Uterus (tissue), 3 donors: ENCODE measurements at regions not wholly inside any gene's neighbourhood (a gene's known extent, or its start where the extent isn't known, plus 50 kb on each side); places are given as distances from the start of the nearest gene placed in this dataset.
A peak's percentile ranks its signal among the peaks of the same experiment; 100 is the strongest.

Experiments used
- DNase-seq, 2 donors: peaks; one replicate each; pipeline ENCODE4 v3.0.0-alpha.2; 2019 to 2020
- H3K27ac ChIP-seq, 2 donors: fragments of 200-600 bp; sonication (generic); 1 replicate in 1 of 2; 2 replicates in 1 of 2; pipeline ENCODE4 v1.5.1; 2016 to 2018
- H3K27me3 ChIP-seq, 2 donors: fragments of 200-600 bp; sonication (generic); one replicate each; pipeline ENCODE4 v1.5.1; 2018 to 2019; ENCODE audit warnings: control low read depth in 1 of 2
- H3K36me3 ChIP-seq, 2 donors: fragments of 200-600 bp; sonication (generic); one replicate each; pipeline ENCODE4 v1.5.1; 2019; ENCODE audit warnings: control low read depth in 1 of 2
- H3K4me1 ChIP-seq, 2 donors: fragments of 200-600 bp; sonication (generic); one replicate each; pipeline ENCODE4 v1.5.1; 2018 to 2019; ENCODE audit warnings: control low read depth in 1 of 2
- H3K4me3 ChIP-seq, 2 donors: fragments of 200-600 bp; sonication (generic); 1 replicate in 1 of 2; 2 replicates in 1 of 2; pipeline ENCODE4 v1.5.1; 2018 to 2019; ENCODE audit warnings: mild to moderate bottlenecking in 1 of 2
- H3K9me3 ChIP-seq, 2 donors: fragments of 200-600 bp; sonication (generic); one replicate each; pipeline ENCODE4 v1.5.1; 2019; ENCODE audit warnings: control low read depth in 1 of 2
- POLR2A ChIP-seq, 2 donors: fragments of 450-650 bp; IDR thresholded peaks; one replicate each; pipeline ENCODE4 v1.6.1; 2016; ENCODE audit warnings: antibody characterized with exemption in 2 of 2, mild to moderate bottlenecking in 1 of 2, moderate library complexity in 1 of 2
- intact Hi-C: fragments of 100-400 bp; cut with DNase I; formaldehyde crosslinking; loops from one replicate; pipeline ENCODE4 v1.15.1; 2023; ENCODE audit warnings: low total_unique reads
- TF ChIP-seq, protein P1 (sequence below), 4 experiments: fragments of 200-600 bp in 2 of 4; fragments of 450-650 bp in 2 of 4; sonication (generic) in 2 of 4; IDR thresholded peaks; one replicate each; pipeline ENCODE4 v1.5.1; 2016 to 2019; ENCODE audit warnings: antibody characterized with exemption in 4 of 4, mild to moderate bottlenecking in 2 of 4, moderate library complexity in 1 of 4
- donor health status: DM: yes; HTN: yes; CAD: no.

GRCh38 chr17:55635253-55635914, 87.3 kb downstream of the TMEM100 start:
- H3K9me3 ChIP-seq: no peaks in the 10 kb centered on the region
- no peaks in the 10 kb centered on the region for H3K4me1 ChIP-seq
- intact Hi-C loops: no loop called here
- no peaks in the 10 kb centered on the region for H3K36me3 ChIP-seq
- H3K27me3 ChIP-seq: no peaks in the 10 kb centered on the region
- peak; percentile 36 to 41 for DNase-seq
- peak overlapping the region in 1 of 2 donors; percentile 10 for H3K4me3 ChIP-seq
- TF ChIP-seq, protein P1, sequence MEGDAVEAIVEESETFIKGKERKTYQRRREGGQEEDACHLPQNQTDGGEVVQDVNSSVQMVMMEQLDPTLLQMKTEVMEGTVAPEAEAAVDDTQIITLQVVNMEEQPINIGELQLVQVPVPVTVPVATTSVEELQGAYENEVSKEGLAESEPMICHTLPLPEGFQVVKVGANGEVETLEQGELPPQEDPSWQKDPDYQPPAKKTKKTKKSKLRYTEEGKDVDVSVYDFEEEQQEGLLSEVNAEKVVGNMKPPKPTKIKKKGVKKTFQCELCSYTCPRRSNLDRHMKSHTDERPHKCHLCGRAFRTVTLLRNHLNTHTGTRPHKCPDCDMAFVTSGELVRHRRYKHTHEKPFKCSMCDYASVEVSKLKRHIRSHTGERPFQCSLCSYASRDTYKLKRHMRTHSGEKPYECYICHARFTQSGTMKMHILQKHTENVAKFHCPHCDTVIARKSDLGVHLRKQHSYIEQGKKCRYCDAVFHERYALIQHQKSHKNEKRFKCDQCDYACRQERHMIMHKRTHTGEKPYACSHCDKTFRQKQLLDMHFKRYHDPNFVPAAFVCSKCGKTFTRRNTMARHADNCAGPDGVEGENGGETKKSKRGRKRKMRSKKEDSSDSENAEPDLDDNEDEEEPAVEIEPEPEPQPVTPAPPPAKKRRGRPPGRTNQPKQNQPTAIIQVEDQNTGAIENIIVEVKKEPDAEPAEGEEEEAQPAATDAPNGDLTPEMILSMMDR (IDR thresholded peaks at IDR 0.05): no peak
- no peak for TF ChIP-seq POLR2A (IDR thresholded peaks at IDR 0.05)
- peak overlapping the region in 1 of 2 donors; percentile 22 for H3K27ac ChIP-seq

- Histone ChIP-seq H3K4me3 (no peak overlapping the region), H3K36me3 (no peaks in the 10 kb centered on the region), H3K27ac (peak overlapping the region in 1 of 2 donors; percentile 22), H3K4me1 (no peaks in the 10 kb centered on the region), H3K9me3 (no peaks in the 10 kb centered on the region), H3K27me3 (no peaks in the 10 kb centered on the region)
- TF ChIP-seq, protein P1 (IDR thresholded peaks at IDR 0.05): no peak
- no peak for TF ChIP-seq POLR2A (IDR thresholded peaks at IDR 0.05)
- intact Hi-C loops: no loop called here
- DNase-seq: no peak
These were observed 88.0 kb downstream of the TMEM100 start for GRCh38 chr17:55634702-55635101.

DNA sequence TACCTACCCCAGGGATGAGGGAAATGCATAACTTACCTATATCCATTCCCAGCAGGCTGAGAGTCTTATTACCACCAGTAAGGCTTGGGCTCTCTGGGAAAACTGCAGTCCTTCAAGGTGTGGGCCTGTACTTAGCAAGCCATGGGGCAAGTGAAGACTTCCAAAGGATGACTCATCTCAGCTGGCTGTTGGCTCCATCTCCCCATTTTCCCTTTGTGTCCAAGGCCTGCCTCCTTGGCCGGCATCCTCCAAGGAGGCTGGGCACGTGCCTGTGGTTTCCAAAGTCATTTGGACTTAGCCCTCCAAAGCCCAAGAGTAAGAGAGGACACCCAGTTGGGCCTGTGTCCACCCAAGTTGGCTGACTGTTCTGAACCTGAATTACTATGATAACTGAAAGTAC, 89.8 kb downstream of the TMEM100 start:
- H3K4me3 ChIP-seq: no peak overlapping the region
- no peaks in the 10 kb centered on the region for H3K9me3 ChIP-seq
- H3K36me3 ChIP-seq: no peaks in the 10 kb centered on the region
- no peak for TF ChIP-seq POLR2A (IDR thresholded peaks at IDR 0.05)
- TF ChIP-seq, protein P1 (IDR thresholded peaks at IDR 0.05): no peak
- DNase-seq: no peak
- H3K4me1 ChIP-seq: no peaks in the 10 kb centered on the region
- intact Hi-C loops: no loop called here
- no peak overlapping the region for H3K27ac ChIP-seq
- no peaks in the 10 kb centered on the region for H3K27me3 ChIP-seq

DNA sequence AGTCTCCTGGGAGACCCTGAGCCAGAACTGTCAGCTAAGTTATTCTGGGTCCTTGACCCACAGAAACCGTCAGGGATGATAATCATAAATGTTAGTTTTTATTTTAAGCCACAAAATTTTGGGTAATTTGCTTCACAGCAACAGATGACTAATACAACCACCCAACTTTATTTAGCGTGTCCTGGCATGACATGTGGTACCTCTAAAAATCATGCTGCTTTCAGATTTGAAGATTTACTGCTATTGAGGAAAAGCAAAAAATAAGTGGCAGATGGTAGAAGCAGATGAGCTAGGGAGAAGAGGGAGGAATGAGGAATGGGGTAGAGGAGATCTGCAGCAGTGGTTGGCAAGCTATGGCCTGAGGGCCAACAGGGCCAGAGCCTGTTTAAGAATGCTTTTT, 90.4 kb downstream of the TMEM100 start:
- intact Hi-C loops: no loop called here
- Histone ChIP-seq H3K9me3 (no peaks in the 10 kb centered on the region), H3K36me3 (no peaks in the 10 kb centered on the region), H3K27ac (no peak overlapping the region), H3K4me3 (no peak overlapping the region), H3K4me1 (no peaks in the 10 kb centered on the region), H3K27me3 (no peaks in the 10 kb centered on the region)
- no peak for TF ChIP-seq POLR2A (IDR thresholded peaks at IDR 0.05)
- TF ChIP-seq, protein P1 (IDR thresholded peaks at IDR 0.05): no peak
- no peak for DNase-seq

GRCh38 chr17:55629995-55630394, 92.7 kb downstream of the TMEM100 start:
- H3K36me3 ChIP-seq: no peaks in the 10 kb centered on the region
- H3K9me3 ChIP-seq: no peaks in the 10 kb centered on the region
- H3K27ac ChIP-seq: no peak overlapping the region
- H3K27me3 ChIP-seq: no peaks in the 10 kb centered on the region
- no peak for DNase-seq
- H3K4me1 ChIP-seq: no peaks in the 10 kb centered on the region
- no peak overlapping the region for H3K4me3 ChIP-seq
- intact Hi-C loops: no loop called here
- TF ChIP-seq POLR2A (IDR thresholded peaks at IDR 0.05): no peak
- TF ChIP-seq, protein P1 (IDR thresholded peaks at IDR 0.05): no peak
